ENCODE measurements at regions not wholly inside any gene's neighbourhood (a gene's known extent, or its start where the extent isn't known, plus 50 kb on each side); places are given as distances from the start of the nearest gene placed in this dataset.

DNA sequence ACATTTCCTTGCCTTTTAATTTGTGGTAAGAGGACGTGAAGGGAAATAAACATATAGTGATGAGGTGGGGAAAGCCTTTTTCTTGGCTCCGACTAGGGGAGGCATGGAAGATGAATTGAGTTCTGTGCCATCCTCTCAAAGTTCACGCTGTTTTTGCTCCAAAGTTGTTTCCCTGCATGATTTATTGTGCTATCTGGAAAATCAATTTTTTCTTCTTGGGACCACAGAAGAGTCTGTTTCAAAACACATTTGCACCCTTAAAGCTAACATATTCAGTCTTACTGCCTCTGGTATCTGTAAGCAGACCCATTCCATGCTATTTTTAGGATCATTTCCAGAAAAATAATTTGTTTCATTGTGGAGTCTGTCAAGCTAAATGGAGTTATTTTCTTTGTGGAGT is 57.6 kb upstream of the KCNG1 start:
- TF ChIP-seq, protein P1, sequence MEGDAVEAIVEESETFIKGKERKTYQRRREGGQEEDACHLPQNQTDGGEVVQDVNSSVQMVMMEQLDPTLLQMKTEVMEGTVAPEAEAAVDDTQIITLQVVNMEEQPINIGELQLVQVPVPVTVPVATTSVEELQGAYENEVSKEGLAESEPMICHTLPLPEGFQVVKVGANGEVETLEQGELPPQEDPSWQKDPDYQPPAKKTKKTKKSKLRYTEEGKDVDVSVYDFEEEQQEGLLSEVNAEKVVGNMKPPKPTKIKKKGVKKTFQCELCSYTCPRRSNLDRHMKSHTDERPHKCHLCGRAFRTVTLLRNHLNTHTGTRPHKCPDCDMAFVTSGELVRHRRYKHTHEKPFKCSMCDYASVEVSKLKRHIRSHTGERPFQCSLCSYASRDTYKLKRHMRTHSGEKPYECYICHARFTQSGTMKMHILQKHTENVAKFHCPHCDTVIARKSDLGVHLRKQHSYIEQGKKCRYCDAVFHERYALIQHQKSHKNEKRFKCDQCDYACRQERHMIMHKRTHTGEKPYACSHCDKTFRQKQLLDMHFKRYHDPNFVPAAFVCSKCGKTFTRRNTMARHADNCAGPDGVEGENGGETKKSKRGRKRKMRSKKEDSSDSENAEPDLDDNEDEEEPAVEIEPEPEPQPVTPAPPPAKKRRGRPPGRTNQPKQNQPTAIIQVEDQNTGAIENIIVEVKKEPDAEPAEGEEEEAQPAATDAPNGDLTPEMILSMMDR (IDR thresholded peaks at IDR 0.05), result no peak
- no peaks in the 10 kb centered on the region for H3K36me3 ChIP-seq (ENCODE audit: insufficient read depth in 1 of 2, low read depth in 1 of 2)
- WGBS, 3 donors, result 16 to 19% (median 18%) methylated on average over 3 of the region's 3 CpGs
- DNase-seq (no peak), ATAC-seq (no peak)
- no peaks in the 10 kb centered on the region for H3K4me1 ChIP-seq
- peaks cover 0 to 28% (median 4%) of the 10 kb centered on the region in 3 donors for H3K27me3 ChIP-seq (ENCODE audit: insufficient read depth in 3 of 3, low read length in 2 of 3)
- no peak overlapping the region for H3K27ac ChIP-seq
- H3K4me3 ChIP-seq, result no peak overlapping the region
- no peaks in the 10 kb centered on the region for H3K9me3 ChIP-seq
- intact Hi-C loops (cut with DNase I), result no loop called here

DNA sequence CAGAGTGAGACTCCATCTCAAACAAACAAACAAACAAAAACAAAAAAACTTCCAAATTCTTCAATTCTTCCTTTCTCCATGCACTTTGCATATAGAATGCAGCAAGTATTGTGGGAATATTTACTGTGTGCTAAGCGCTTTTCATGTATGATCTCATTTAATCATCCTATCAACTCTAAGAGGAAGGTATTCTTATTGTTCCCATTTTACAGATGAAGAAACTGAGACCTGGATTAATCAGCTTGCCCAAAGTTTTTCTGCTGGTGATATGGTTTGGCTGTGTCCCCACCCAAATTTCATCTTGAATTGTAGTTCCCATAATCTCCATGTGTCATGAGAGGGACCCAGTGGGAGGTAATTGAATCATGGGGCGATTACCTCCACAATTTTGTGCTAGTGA is 56.6 kb upstream of the KCNG1 start:
- TF ChIP-seq, protein P1 (IDR thresholded peaks at IDR 0.05), result no peak
- Histone ChIP-seq H3K36me3 (ENCODE audit: insufficient read depth in 1 of 2, low read depth in 1 of 2) (no peaks in the 10 kb centered on the region), H3K4me3 (no peak overlapping the region), H3K9me3 (no peaks in the 10 kb centered on the region), H3K4me1 (no peaks in the 10 kb centered on the region), H3K27me3 (ENCODE audit: insufficient read depth in 3 of 3, low read length in 2 of 3) (peaks cover 0 to 28% (median 7%) of the 10 kb centered on the region in 3 donors), H3K27ac (no peak overlapping the region)
- WGBS, 3 donors, result 94 to 96% (median 95%) methylated on average over 2 of the region's 2 CpGs
- intact Hi-C loops (cut with DNase I), result no loop called here
- ATAC-seq (no peak), DNase-seq (no peak)

DNA sequence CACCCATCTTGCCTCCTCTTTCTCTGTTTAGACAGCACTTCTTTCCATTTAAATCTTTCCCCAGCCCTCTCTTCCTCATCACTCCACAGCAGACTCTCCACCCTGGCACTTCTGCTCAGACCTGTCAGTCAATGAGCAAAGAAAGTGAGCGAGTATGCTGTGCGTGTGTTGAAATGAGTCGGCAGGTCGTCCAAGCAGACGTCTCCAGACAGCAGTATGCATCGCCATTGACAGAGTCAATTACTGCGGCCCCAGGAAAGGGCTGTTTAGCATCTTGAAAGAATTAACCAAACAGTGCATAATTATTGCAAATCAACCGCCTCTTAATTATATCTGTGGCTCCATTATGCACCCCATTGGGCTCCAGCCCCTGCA is 54.8 kb upstream of the KCNG1 start:
- Histone ChIP-seq H3K36me3 (ENCODE audit: insufficient read depth in 1 of 2, low read depth in 1 of 2) (no peaks in the 10 kb centered on the region), H3K27me3 (ENCODE audit: insufficient read depth in 3 of 3, low read length in 2 of 3) (peaks cover 0 to 26% (median 8%) of the 10 kb centered on the region in 3 donors), H3K4me3 (no peak overlapping the region), H3K4me1 (no peaks in the 10 kb centered on the region), H3K9me3 (no peaks in the 10 kb centered on the region), H3K27ac (no peak overlapping the region)
- intact Hi-C loops (cut with DNase I), result no loop called here
- DNase-seq (no peak), ATAC-seq (no peak)
- WGBS, 3 donors, result 32 to 42% (median 35%) methylated on average over 8 of the region's 8 CpGs
- TF ChIP-seq, protein P1 (IDR thresholded peaks at IDR 0.05), result no peak

DNA sequence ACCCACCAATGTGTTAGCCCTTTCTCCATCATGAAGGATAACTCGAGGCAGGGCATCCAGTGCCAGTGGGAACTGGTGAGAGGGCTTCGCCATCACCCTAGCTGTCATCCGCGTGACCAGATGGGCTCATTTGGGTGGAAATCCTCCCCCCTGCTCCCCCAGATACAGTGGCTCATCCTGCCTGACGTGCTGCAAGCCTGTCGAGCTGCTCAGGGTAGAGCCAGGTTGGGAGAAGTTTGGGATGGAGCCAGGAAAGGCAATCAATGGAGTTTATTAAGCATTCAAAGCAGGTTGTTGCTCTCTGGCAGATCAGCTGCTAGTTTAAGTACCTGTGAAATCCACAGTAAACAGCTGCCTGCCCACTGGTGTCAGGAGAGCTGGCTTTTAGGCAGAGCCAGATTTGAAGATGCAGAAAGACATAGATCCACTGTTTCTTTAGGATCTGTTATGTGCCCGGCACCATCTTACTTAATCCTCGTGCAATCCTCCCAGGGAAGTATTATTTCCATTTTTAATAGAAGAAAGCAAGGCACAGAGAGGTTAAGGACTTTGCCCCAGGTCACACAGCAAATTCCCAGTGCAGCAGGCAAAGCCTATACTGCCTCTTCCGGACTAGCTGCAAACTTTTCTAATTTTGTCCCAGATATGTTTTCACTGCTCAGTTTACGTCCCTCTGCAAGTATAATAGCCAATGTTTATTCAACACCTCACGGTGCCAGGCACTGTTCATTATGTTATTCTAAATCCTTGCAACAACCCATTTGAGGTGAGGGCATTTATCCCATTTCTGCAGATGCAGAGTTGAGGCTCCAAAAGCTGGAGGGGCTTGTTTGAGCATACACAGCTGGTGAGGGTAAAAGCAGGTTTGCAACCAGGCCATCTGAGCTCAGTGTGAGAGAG is 54.1 kb upstream of the KCNG1 start:
- peaks cover 2 to 25% (median 8%) of the 10 kb centered on the region in 3 donors for H3K27me3 ChIP-seq (ENCODE audit: insufficient read depth in 3 of 3, low read length in 2 of 3)
- 56 to 58% (median 56%) methylated on average over 11 of the region's 11 CpGs for WGBS, 3 donors
- ATAC-seq (no peak), DNase-seq (no peak)
- no peak overlapping the region for H3K27ac ChIP-seq
- TF ChIP-seq, protein P1 (IDR thresholded peaks at IDR 0.05), result no peak
- no peaks in the 10 kb centered on the region for H3K9me3 ChIP-seq
- no peaks in the 10 kb centered on the region for H3K36me3 ChIP-seq (ENCODE audit: insufficient read depth in 1 of 2, low read depth in 1 of 2)
- no peak overlapping the region for H3K4me3 ChIP-seq
- H3K4me1 ChIP-seq, result no peaks in the 10 kb centered on the region
- intact Hi-C loops (cut with DNase I), result no loop called here
